Transverse colon (tissue), 4 donors: ENCODE measurements at regions not wholly inside any gene's neighbourhood (a gene's known extent, or its start where the extent isn't known, plus 50 kb on each side); places are given as distances from the start of the nearest gene placed in this dataset.

Experiments used
- DNase-seq: peaks from one replicate; pipeline ENCODE4 v3.0.0-alpha.2; 2019
- H3K27ac ChIP-seq, 4 donors: fragments of 200-600 bp; sonication (generic); 2 replicates each; pipeline ENCODE4 v1.5.1; 2016 to 2018; ENCODE audit warnings: inconsistent platforms in 4 of 4
- H3K27me3 ChIP-seq: fragments of 200-600 bp; sonication (generic); 2 replicates; pipeline ENCODE4 v1.5.1; 2017; ENCODE audit warnings: inconsistent platforms
- H3K36me3 ChIP-seq, 4 donors: fragments of 200-600 bp; sonication (generic); 2 replicates each; pipeline ENCODE4 v1.5.1; 2017 to 2019; ENCODE audit warnings: inconsistent platforms in 4 of 4
- H3K4me1 ChIP-seq, 4 donors: fragments of 200-600 bp; sonication (generic); 2 replicates each; pipeline ENCODE4 v1.5.1; 2017 to 2020; ENCODE audit warnings: inconsistent platforms in 4 of 4
- H3K4me3 ChIP-seq, 4 donors: fragments of 200-600 bp; sonication (generic); 1 replicate in 1 of 4; 2 replicates in 3 of 4; pipeline versions ENCODE4 v1.5.1 to v1.6.1; 2017 to 2019; ENCODE audit warnings: inconsistent platforms in 4 of 4
- H3K9me3 ChIP-seq, 2 donors: fragments of 200-600 bp; sonication (generic); 2 replicates each; pipeline ENCODE4 v1.5.1; 2017 to 2019; ENCODE audit warnings: inconsistent platforms in 2 of 2
- EP300 ChIP-seq: sonication (generic); formaldehyde crosslinking; IDR thresholded peaks from one replicate; pipeline ENCODE4 v1.6.1; 2017; ENCODE audit warnings: antibody characterized with exemption, low read depth
- POLR2A ChIP-seq: fragments of 450-650 bp; IDR thresholded peaks from one replicate; pipeline ENCODE4 v1.6.1; 2016; ENCODE audit warnings: antibody characterized with exemption, mild to moderate bottlenecking, moderate library complexity
- POLR2AphosphoS5 ChIP-seq, 3 donors: sonication (generic); formaldehyde crosslinking; IDR thresholded peaks; one replicate each; pipeline ENCODE4 v1.6.1; 2016; ENCODE audit warnings: antibody characterized with exemption in 3 of 3
- WGBS, 2 donors: methylation state at CpG; one replicate each; pipeline ENCODE4 v1.1.5; 2018; ENCODE audit warnings: low coverage in 1 of 2; 5-methylcytosine and 5-hydroxymethylcytosine counted together
- in situ Hi-C, 4 donors: fragments of 200-750 bp; cut with MboI; loops; one replicate each; pipeline versions ENCODE4 v1.15.0 to v1.15.1; 2017; ENCODE audit warnings: low sequenced_read_pairs in 3 of 4, low pct_ligation_motif_present in 1 of 4, low pct_unique_long_range_greater_than_20kb in 1 of 4
- intact Hi-C: fragments of 100-400 bp; cut with DNase I; formaldehyde crosslinking; loops from one replicate; pipeline ENCODE4 v1.15.1; 2023; ENCODE audit warnings: low total_unique reads
- TF ChIP-seq, protein P1 (sequence below), 5 experiments: fragments of 200-600 bp in 3 of 5; fragments of 450-650 bp in 2 of 5; sonication (generic) in 3 of 5; IDR thresholded peaks; 1 replicate in 2 of 5; 2 replicates in 3 of 5; pipeline ENCODE4 v1.5.1; 2016 to 2017; ENCODE audit warnings: antibody characterized with exemption in 5 of 5, inconsistent platforms in 3 of 5, mild to moderate bottlenecking in 2 of 5, moderate library complexity in 1 of 5

DNA sequence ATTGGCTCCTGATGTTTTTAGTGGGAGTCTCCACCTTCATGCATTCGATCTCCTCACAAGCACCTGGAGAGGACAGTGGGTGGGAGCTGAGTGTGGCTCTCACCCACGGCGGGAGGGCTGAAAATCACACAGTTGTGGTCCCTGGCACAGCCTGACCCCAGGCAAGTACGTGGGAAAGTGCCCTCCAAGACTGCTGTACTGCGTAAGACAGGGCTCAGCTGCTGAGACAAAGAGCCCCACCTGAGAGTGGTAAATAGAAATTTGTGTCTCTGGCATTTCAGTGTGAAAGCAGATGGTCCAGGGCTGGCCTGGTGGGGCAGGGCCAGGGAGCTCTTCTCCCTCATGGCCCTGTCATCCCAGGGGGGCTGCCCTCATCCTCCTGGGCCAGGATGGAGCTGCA lies 77.4 kb upstream of the IQSEC1 start:
- no peak for DNase-seq
- Histone ChIP-seq H3K27ac (no peak overlapping the region), H3K36me3 (no peaks in the 10 kb centered on the region), H3K4me1 (no peaks in the 10 kb centered on the region), H3K27me3 (no peaks in the 10 kb centered on the region), H3K4me3 (no peak overlapping the region), H3K9me3 (peaks cover 1 to 5% of the 10 kb centered on the region in 2 donors)
- in situ Hi-C loops (no loop called here), intact Hi-C loops (no loop called here)
- WGBS, 2 donors: 85 to 100% methylated on average over 1 to 5 of the region's 5 CpGs
- TF ChIP-seq EP300: no peak
- no peak for TF ChIP-seq POLR2AphosphoS5 (IDR thresholded peaks at IDR 0.05)
- TF ChIP-seq, protein P1, sequence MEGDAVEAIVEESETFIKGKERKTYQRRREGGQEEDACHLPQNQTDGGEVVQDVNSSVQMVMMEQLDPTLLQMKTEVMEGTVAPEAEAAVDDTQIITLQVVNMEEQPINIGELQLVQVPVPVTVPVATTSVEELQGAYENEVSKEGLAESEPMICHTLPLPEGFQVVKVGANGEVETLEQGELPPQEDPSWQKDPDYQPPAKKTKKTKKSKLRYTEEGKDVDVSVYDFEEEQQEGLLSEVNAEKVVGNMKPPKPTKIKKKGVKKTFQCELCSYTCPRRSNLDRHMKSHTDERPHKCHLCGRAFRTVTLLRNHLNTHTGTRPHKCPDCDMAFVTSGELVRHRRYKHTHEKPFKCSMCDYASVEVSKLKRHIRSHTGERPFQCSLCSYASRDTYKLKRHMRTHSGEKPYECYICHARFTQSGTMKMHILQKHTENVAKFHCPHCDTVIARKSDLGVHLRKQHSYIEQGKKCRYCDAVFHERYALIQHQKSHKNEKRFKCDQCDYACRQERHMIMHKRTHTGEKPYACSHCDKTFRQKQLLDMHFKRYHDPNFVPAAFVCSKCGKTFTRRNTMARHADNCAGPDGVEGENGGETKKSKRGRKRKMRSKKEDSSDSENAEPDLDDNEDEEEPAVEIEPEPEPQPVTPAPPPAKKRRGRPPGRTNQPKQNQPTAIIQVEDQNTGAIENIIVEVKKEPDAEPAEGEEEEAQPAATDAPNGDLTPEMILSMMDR (IDR thresholded peaks at IDR 0.05): no peak
- TF ChIP-seq POLR2A: no peak

GRCh38 chr3:13149330-13150108 lies 76.3 kb upstream of the IQSEC1 start:
- no peaks in the 10 kb centered on the region for H3K9me3 ChIP-seq
- H3K27ac ChIP-seq: no peak overlapping the region
- peak; percentile 4 for DNase-seq
- H3K4me1 ChIP-seq: no peaks in the 10 kb centered on the region
- in situ Hi-C loops (no loop called here), intact Hi-C loops (no loop called here)
- no peaks in the 10 kb centered on the region for H3K36me3 ChIP-seq
- no peaks in the 10 kb centered on the region for H3K27me3 ChIP-seq
- 69% methylated on average over 19 of the region's 19 CpGs; no CpG with 5 or more reads in 1 of the 2 donors for WGBS, 2 donors
- TF ChIP-seq POLR2AphosphoS5 (IDR thresholded peaks at IDR 0.05): no peak
- no peak for TF ChIP-seq POLR2A
- TF ChIP-seq, protein P1 (IDR thresholded peaks at IDR 0.05): no peak
- no peak for TF ChIP-seq EP300
- H3K4me3 ChIP-seq: no peak overlapping the region

DNA sequence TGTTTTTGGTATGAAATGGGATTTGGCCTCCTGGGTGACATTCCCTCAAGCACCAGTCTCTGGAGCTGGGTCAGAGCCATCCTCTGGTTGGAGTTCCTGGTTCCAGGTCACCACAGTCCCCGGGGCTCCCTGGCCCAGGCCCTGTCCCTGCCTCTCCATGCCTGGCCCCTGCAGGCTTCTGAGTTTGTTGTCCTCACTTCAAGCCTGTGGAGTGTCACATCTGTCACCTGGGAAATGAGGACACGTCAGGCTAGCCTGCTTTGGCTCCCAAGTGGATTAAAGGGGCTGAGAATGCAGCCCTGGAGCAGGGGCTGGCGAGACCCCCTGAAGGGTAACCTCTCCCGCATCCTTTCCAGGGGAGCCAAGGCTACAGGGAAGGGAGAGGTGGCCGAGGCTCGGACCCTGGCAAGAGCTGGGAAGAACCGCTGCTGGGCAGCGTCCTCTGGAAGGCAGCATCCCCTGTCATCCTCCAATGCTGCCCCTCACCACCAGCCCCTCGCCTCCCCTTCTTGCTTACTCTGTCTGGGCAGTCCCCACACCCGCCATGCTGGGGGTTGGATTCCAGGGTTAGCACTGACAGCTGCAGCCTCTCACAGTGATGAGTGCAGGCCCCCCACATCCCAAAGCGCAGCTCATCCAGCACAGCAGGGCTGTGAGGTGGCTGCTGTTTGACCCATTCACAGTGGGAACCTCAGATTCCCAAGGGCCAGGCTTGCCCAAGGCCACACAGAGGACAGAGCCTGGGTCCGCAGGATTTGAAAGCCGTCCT lies 75.5 kb upstream of the IQSEC1 start:
- TF ChIP-seq EP300: no peak
- TF ChIP-seq, protein P1 (IDR thresholded peaks at IDR 0.05): no peak
- TF ChIP-seq POLR2A: no peak
- no peak for TF ChIP-seq POLR2AphosphoS5 (IDR thresholded peaks at IDR 0.05)
- H3K27ac ChIP-seq: no peak overlapping the region
- peak; percentile 6 for DNase-seq
- no peaks in the 10 kb centered on the region for H3K36me3 ChIP-seq
- no peak overlapping the region for H3K4me3 ChIP-seq
- no peaks in the 10 kb centered on the region for H3K27me3 ChIP-seq
- no peaks in the 10 kb centered on the region for H3K9me3 ChIP-seq
- in situ Hi-C loops (no loop called here), intact Hi-C loops (no loop called here)
- H3K4me1 ChIP-seq: no peaks in the 10 kb centered on the region
- 76% methylated on average over 11 of the region's 13 CpGs; no CpG with 5 or more reads in 1 of the 2 donors for WGBS, 2 donors

GRCh38 chr3:13148126-13148525 lies 74.9 kb upstream of the IQSEC1 start:
- Histone ChIP-seq H3K9me3 (no peaks in the 10 kb centered on the region), H3K27me3 (no peaks in the 10 kb centered on the region), H3K4me3 (no peak overlapping the region), H3K4me1 (no peaks in the 10 kb centered on the region), H3K27ac (no peak overlapping the region), H3K36me3 (no peaks in the 10 kb centered on the region)
- intact Hi-C loops: no loop called here
- no peak for DNase-seq
- 69 to 72% methylated on average over 4 to 8 of the region's 8 CpGs for WGBS, 2 donors
- TF ChIP-seq POLR2A (no peak), POLR2AphosphoS5 (IDR thresholded peaks at IDR 0.05) (no peak), EP300 (no peak)
- TF ChIP-seq, protein P1 (IDR thresholded peaks at IDR 0.05): no peak
- in situ Hi-C loops: no loop called here
